RWPE2 (cell line): ENCODE measurements at regions not wholly inside any gene's neighbourhood (a gene's known extent, or its start where the extent isn't known, plus 50 kb on each side); places are given as distances from the start of the nearest gene placed in this dataset.

Experiments
- ATAC-seq: fragments of 200-7000 bp; cut with Tn5 transposase; 3 replicates; pipeline ENCODE4 v1.9.1; 2021; ENCODE audit warnings: low read depth
- DNase-seq: peaks from one replicate; pipeline ENCODE4 v3.0.0-alpha.2; 2020; ENCODE audit warnings: low spot score
- H3K27ac ChIP-seq: fragments of 450-650 bp; 2 replicates; pipeline ENCODE4 v1.5.1; 2017; ENCODE audit warnings: mild to moderate bottlenecking; ENCODE audit not compliant: poor library complexity, severe bottlenecking
- H3K27me3 ChIP-seq: fragments of 250-450 bp; sonication (Bioruptor Pico); 2 replicates; pipeline ENCODE4 v1.5.1; 2021; ENCODE audit warnings: mild to moderate bottlenecking, moderate library complexity; ENCODE audit not compliant: insufficient read depth, poor library complexity, severe bottlenecking
- H3K36me3 ChIP-seq: fragments of 250-450 bp; sonication (Bioruptor Pico); 2 replicates; pipeline ENCODE4 v1.5.1; 2020; ENCODE audit warnings: low read depth, mild to moderate bottlenecking, moderate library complexity
- H3K4me1 ChIP-seq: fragments of 250-450 bp; sonication (Bioruptor Pico); 2 replicates; pipeline ENCODE4 v1.5.1; 2021; ENCODE audit warnings: mild to moderate bottlenecking, moderate library complexity; ENCODE audit not compliant: insufficient read depth, poor library complexity, severe bottlenecking
- H3K4me3 ChIP-seq: fragments of 250-450 bp; sonication (Bioruptor Pico); 2 replicates; pipeline ENCODE4 v1.5.1; 2021; ENCODE audit warnings: mild to moderate bottlenecking, moderate library complexity; ENCODE audit not compliant: severe bottlenecking
- H3K9me3 ChIP-seq: fragments of 250-450 bp; sonication (Bioruptor Pico); 2 replicates; pipeline ENCODE4 v1.5.1; 2021; ENCODE audit warnings: mild to moderate bottlenecking, moderate library complexity; ENCODE audit not compliant: severe bottlenecking
- CTCF ChIP-seq: fragments of 450-650 bp; IDR thresholded peaks from one replicate; pipeline ENCODE4 v1.5.1; 2017; ENCODE audit warnings: mild to moderate bottlenecking, moderate library complexity; ENCODE audit not compliant: poor library complexity, severe bottlenecking

GRCh38 chr12:114192013-114192412 is 213.9 kb downstream of the TBX5 start:
- ATAC-seq: no peak
- TF ChIP-seq CTCF: no peak
- H3K27me3 ChIP-seq: no peaks in the 10 kb centered on the region

GRCh38 chr12:114191581-114191980 is 214.4 kb downstream of the TBX5 start:
- Histone ChIP-seq H3K4me3 (no peak overlapping the region), H3K9me3 (no peaks in the 10 kb centered on the region), H3K27ac (no peak overlapping the region), H3K36me3 (no peaks in the 10 kb centered on the region), H3K27me3 (no peaks in the 10 kb centered on the region), H3K4me1 (no peaks in the 10 kb centered on the region)
- ATAC-seq: no peak
- no peak for DNase-seq
- no peak for TF ChIP-seq CTCF

More at GRCh38 chr12:114192013-114192412, 213.9 kb downstream of the TBX5 start:
- no peaks in the 10 kb centered on the region for H3K9me3 ChIP-seq
- H3K4me3 ChIP-seq: no peak overlapping the region
- H3K36me3 ChIP-seq: no peaks in the 10 kb centered on the region
- H3K27ac ChIP-seq: no peak overlapping the region
- no peak for DNase-seq
- H3K4me1 ChIP-seq: no peaks in the 10 kb centered on the region

- Histone ChIP-seq H3K4me1 (no peaks in the 10 kb centered on the region), H3K27ac (no peak overlapping the region), H3K36me3 (no peaks in the 10 kb centered on the region), H3K4me3 (no peak overlapping the region), H3K27me3 (no peaks in the 10 kb centered on the region), H3K9me3 (no peaks in the 10 kb centered on the region)
- ATAC-seq (no peak), DNase-seq (no peak)
- TF ChIP-seq CTCF: no peak
These were observed 215.0 kb downstream of the TBX5 start for GRCh38 chr12:114190971-114191370.

- H3K36me3 ChIP-seq: no peaks in the 10 kb centered on the region
- no peaks in the 10 kb centered on the region for H3K9me3 ChIP-seq
- no peak overlapping the region for H3K4me3 ChIP-seq
- DNase-seq (no peak), ATAC-seq (no peak)
- TF ChIP-seq CTCF: no peak
- no peak overlapping the region for H3K27ac ChIP-seq
- no peaks in the 10 kb centered on the region for H3K27me3 ChIP-seq
- no peaks in the 10 kb centered on the region for H3K4me1 ChIP-seq
These were observed 216.7 kb downstream of the TBX5 start for GRCh38 chr12:114189266-114189665.

GRCh38 chr12:114186241-114187002 is 219.5 kb downstream of the TBX5 start:
- DNase-seq: no peak
- H3K36me3 ChIP-seq: no peaks in the 10 kb centered on the region

More at GRCh38 chr12:114186241-114187002, 219.5 kb downstream of the TBX5 start:
- Histone ChIP-seq H3K27ac (no peak overlapping the region), H3K4me1 (no peaks in the 10 kb centered on the region), H3K27me3 (no peaks in the 10 kb centered on the region), H3K9me3 (no peaks in the 10 kb centered on the region), H3K4me3 (no peak overlapping the region)
- no peak for TF ChIP-seq CTCF
- ATAC-seq: no peak
